ENCODE measurements at regions not wholly inside any gene's neighbourhood (a gene's known extent, or its start where the extent isn't known, plus 50 kb on each side); places are given as distances from the start of the nearest gene placed in this dataset.

DNA sequence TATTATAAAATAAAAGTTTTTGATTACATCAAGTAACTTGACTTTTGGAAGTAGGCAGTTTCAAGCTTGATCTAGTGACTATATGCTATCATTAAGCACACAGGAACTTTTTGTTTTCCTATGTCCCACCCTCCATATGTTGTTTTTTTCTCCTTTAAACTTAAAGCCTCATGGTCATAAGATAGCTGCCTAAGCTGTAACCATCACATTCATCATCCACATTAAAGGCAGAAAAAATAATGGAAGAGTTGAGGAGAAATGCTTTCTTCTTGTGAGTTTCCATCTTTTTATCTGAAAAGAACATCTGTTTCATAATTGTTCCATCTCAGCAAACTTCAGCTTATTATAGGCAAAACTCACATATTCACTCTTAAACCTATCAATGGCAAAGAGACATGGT lies 630.4 kb downstream of the STK39 start:
- H3K27me3 Mint-ChIP-seq (ENCODE audit: low read depth): no peaks in the 10 kb centered on the region
- CTCF ChIA-PET: no interaction called here
- no peak overlapping the region for H3K27ac Mint-ChIP-seq
- H3K9me3 Mint-ChIP-seq: no peaks in the 10 kb centered on the region
- H3K36me3 Mint-ChIP-seq (ENCODE audit: low read depth): no peaks in the 10 kb centered on the region
- no peak overlapping the region for H3K4me3 Mint-ChIP-seq
- intact Hi-C loops (cut with micrococcal nuclease): no loop called here
- no peak for DNase-seq
- no peaks in the 10 kb centered on the region for H3K4me1 Mint-ChIP-seq (ENCODE audit: low read depth)

DNA sequence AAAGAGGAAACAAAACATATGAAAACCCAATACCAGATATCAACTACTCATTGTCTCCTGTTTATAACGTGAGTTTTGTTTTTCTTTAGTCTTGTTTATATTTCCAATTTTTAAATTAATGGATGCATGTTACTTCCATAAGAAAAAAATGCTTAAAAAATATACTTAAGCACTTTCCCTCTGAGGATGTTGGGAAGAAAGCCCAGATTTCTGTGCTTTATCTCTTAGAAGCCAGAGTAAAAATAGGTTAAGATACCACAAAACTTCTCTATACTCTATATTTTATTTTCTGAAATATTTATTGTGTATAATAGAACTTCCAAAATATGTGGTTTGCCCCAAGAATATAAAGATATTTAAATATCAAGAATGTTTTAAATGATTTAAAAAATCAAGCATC lies 633.9 kb downstream of the STK39 start:
- intact Hi-C loops (cut with micrococcal nuclease): no loop called here
- CTCF ChIA-PET: no interaction called here
- DNase-seq: no peak
- H3K27me3 Mint-ChIP-seq (ENCODE audit: low read depth): no peaks in the 10 kb centered on the region
- H3K36me3 Mint-ChIP-seq (ENCODE audit: low read depth): no peaks in the 10 kb centered on the region
- no peaks in the 10 kb centered on the region for H3K4me1 Mint-ChIP-seq (ENCODE audit: low read depth)
- H3K9me3 Mint-ChIP-seq: no peaks in the 10 kb centered on the region
- H3K4me3 Mint-ChIP-seq: no peak overlapping the region
- H3K27ac Mint-ChIP-seq: no peak overlapping the region

DNA sequence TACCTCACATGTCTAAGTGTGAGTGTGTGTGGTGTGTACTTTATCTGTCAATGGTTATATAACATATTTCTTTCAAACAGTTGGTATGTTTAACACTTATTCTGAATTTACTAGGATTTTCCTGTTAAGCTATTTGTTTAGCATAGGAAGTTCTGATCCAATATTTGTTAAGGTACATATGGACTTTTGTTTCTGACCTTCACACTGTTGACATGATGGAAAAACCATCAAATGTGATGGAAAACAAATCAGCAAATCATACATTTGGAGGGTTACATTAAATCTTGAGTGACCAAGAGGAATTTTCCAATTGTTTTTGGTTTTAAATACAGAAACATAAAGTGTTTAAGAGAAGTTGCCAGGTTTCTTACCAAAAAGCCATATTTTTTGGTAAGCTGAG lies 638.9 kb downstream of the STK39 start:
- Mint-ChIP-seq H3K4me1 (ENCODE audit: low read depth) (no peaks in the 10 kb centered on the region), H3K9me3 (no peaks in the 10 kb centered on the region), H3K27me3 (ENCODE audit: low read depth) (no peaks in the 10 kb centered on the region), H3K27ac (no peak overlapping the region), H3K36me3 (ENCODE audit: low read depth) (no peaks in the 10 kb centered on the region), H3K4me3 (no peak overlapping the region)
- CTCF ChIA-PET: no interaction called here
- no peak for DNase-seq
- intact Hi-C loops (cut with micrococcal nuclease): no loop called here

DNA sequence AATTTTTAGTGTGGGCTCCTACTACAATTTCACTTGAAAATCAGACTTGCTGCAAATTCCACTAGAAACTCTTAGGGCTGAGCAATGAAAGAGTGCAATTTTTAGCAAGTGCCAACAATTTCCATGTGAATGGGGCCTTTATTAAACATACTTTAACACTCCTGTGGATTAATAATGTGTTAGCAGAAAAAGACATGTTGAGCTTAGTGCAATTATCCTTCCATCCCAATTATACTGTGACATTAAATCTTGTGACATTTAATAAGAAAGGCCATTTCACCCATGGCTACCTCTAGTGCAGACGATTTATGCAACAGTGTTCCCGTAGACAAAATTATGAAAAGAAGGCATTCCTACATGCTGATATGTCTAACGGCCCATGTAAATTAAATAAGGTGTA lies 639.7 kb downstream of the STK39 start:
- CTCF ChIA-PET: no interaction called here
- no peaks in the 10 kb centered on the region for H3K36me3 Mint-ChIP-seq (ENCODE audit: low read depth)
- no peak overlapping the region for H3K27ac Mint-ChIP-seq
- H3K4me1 Mint-ChIP-seq (ENCODE audit: low read depth): no peaks in the 10 kb centered on the region
- DNase-seq: no peak
- no peaks in the 10 kb centered on the region for H3K9me3 Mint-ChIP-seq
- H3K27me3 Mint-ChIP-seq (ENCODE audit: low read depth): no peaks in the 10 kb centered on the region
- no peak overlapping the region for H3K4me3 Mint-ChIP-seq
- intact Hi-C loops (cut with micrococcal nuclease): no loop called here

DNA sequence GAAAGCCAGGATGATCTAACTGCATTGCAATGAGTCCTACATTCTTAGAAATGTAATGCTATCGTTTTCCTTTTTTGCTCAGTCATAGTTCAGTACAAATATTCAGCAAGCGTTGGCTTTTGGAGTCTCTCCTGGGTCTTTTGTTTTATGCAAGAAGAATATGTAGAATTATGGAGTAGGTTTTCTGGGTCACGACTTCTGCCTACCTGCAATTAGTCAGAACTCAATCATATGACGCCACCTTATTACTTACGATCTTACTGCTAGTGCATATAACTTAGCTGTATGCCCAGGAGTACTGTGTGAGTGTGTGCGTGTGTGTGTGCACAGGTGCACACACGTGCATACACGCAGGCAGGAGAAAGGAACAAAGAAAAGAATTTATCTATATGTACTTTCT lies 640.2 kb downstream of the STK39 start:
- Mint-ChIP-seq H3K36me3 (ENCODE audit: low read depth) (no peaks in the 10 kb centered on the region), H3K4me1 (ENCODE audit: low read depth) (no peaks in the 10 kb centered on the region), H3K9me3 (no peaks in the 10 kb centered on the region), H3K4me3 (no peak overlapping the region), H3K27me3 (ENCODE audit: low read depth) (no peaks in the 10 kb centered on the region), H3K27ac (no peak overlapping the region)
- no peak for DNase-seq
- CTCF ChIA-PET: interaction anchor here (0.6 kb wide), 1 partner anchor 511 kb away, joined by 3 read pairs; no protein-coding TSS in a partner anchor
- intact Hi-C loops (cut with micrococcal nuclease): no loop called here

DNA sequence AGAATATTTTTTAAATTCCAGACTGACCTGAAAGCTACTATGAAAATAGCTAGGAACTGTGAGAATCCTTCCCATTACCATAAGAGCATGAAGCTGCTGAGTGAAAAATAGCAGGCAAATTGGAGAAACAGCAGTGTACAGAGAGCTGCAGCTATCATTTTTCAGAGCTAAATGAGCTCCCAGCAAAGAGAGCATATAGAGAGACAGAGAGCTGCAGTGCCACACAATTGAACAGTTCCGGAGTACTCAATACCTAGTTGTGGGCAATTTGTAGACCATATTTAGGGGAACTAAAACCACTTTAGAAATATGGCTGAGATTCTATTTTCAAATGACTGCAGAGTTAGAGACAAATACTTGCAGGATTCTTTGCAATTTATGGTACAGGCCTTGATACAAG lies 645.3 kb downstream of the STK39 start:
- DNase-seq: no peak
- no peak overlapping the region for H3K27ac Mint-ChIP-seq
- no peak overlapping the region for H3K4me3 Mint-ChIP-seq
- no peaks in the 10 kb centered on the region for H3K27me3 Mint-ChIP-seq (ENCODE audit: low read depth)
- no peaks in the 10 kb centered on the region for H3K9me3 Mint-ChIP-seq
- intact Hi-C loops (cut with micrococcal nuclease): no loop called here
- CTCF ChIA-PET: no interaction called here
- H3K36me3 Mint-ChIP-seq (ENCODE audit: low read depth): no peaks in the 10 kb centered on the region
- H3K4me1 Mint-ChIP-seq (ENCODE audit: low read depth): no peaks in the 10 kb centered on the region

DNA sequence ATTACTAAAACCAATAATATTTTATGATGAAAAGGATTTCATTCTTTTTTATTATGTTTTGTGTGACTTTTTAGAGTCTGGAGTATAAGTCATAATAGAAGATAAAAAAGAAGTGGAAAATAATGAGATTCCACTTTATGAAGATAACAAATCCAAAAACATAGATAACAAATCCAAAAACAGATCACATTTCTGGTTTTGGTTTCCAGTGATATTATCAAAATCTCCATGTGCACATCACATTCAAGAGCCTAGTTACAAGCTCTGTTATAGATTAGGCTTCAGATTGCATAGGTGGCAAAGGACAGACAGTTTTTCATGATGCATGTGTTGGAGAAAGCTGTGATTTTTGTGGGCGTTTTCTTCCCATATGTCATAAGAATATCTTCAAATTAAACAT lies 648.2 kb downstream of the STK39 start:
- H3K4me3 Mint-ChIP-seq: no peak overlapping the region
- no peaks in the 10 kb centered on the region for H3K9me3 Mint-ChIP-seq
- CTCF ChIA-PET: no interaction called here
- H3K27ac Mint-ChIP-seq: no peak overlapping the region
- no peaks in the 10 kb centered on the region for H3K36me3 Mint-ChIP-seq (ENCODE audit: low read depth)
- H3K4me1 Mint-ChIP-seq (ENCODE audit: low read depth): no peaks in the 10 kb centered on the region
- DNase-seq: no peak
- intact Hi-C loops (cut with micrococcal nuclease): no loop called here
- no peaks in the 10 kb centered on the region for H3K27me3 Mint-ChIP-seq (ENCODE audit: low read depth)

DNA sequence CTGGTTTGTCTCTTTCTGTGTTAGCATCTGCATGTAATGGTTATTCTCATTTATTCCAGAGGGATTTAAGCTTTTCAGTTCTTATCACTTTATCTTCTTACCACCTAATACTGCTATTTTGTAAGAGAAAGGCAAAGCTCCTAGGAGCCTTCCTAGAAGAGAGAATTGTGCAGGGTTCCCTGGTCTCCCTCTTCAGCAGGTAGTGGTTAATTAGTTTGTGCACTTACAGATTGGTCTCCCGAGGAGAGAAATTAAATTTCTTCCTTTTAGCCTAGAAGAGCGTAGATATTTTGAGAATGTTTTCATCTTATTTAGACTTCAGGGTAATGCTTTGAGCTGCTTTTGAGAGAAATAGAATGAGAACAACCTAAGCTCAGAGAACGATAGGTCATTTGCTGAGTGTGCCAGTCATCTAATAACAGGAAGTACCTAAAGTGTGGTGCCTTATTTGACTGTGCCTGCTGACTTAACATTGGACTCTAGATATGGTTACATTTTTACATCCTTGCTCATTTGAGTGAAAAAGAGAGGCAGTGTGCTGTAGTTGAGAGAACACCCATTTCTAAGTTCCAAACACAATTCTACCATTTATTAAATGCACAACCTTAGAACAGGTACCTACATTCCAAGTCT lies 651.4 kb downstream of the STK39 start:
- Mint-ChIP-seq H3K4me3 (no peak overlapping the region), H3K9me3 (no peaks in the 10 kb centered on the region), H3K27me3 (ENCODE audit: low read depth) (no peaks in the 10 kb centered on the region), H3K4me1 (ENCODE audit: low read depth) (no peaks in the 10 kb centered on the region), H3K27ac (no peak overlapping the region), H3K36me3 (ENCODE audit: low read depth) (no peaks in the 10 kb centered on the region)
- no peak for DNase-seq
- CTCF ChIA-PET: interaction anchor here (0.5 kb wide), 1 partner anchor 1969 kb away, joined by 3 read pairs; no protein-coding TSS in a partner anchor
- intact Hi-C loops (cut with micrococcal nuclease): no loop called here

DNA sequence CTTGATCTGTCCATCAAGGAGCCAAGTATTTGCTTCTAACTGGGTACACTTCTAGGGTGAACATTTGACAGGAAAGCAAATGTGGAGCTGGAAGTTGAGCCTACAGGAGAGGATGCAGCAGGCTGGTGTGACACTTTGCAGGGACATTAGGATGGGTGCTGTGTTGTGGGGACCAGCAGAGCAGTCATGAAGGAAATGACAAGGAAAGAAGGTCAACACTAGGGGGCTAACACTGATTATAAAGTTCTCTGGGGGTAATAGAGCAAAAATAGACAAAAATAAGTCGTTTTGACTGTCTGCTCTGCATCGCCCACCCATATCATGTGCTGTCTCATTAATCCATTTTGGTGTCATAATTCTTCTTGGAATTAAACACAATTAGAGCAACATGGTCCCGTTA lies 652.4 kb downstream of the STK39 start:
- intact Hi-C loops (cut with micrococcal nuclease): no loop called here
- H3K4me1 Mint-ChIP-seq (ENCODE audit: low read depth): no peaks in the 10 kb centered on the region
- H3K4me3 Mint-ChIP-seq: no peak overlapping the region
- H3K27me3 Mint-ChIP-seq (ENCODE audit: low read depth): no peaks in the 10 kb centered on the region
- CTCF ChIA-PET: interaction anchor here (0.6 to 0.9 kb wide), 2 partner anchors 524 to 1707 kb away, joined by 3 read pairs; no protein-coding TSS in a partner anchor
- no peak overlapping the region for H3K27ac Mint-ChIP-seq
- H3K36me3 Mint-ChIP-seq (ENCODE audit: low read depth): no peaks in the 10 kb centered on the region
- no peak for DNase-seq
- no peaks in the 10 kb centered on the region for H3K9me3 Mint-ChIP-seq

DNA sequence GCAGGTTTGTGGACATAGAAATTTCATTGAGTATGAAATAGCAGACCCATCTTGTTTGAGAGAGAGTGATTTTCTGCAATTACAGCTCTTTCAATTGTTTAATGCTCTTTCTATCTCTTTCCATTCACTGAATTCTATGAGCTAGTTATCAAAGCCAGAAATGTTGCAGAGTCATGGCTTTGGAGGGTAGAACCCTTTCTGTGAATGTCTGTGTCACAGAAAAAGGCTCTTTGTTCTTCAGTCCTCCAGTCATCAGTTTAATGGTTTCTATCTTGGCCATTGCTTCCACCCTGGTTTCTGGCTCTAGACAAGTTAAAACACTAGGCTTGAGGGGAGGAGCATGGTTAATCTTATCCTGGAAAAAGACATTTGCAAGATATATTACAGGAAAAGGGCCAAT lies 655.0 kb downstream of the STK39 start:
- no peaks in the 10 kb centered on the region for H3K4me1 Mint-ChIP-seq (ENCODE audit: low read depth)
- intact Hi-C loops (cut with micrococcal nuclease): no loop called here
- H3K36me3 Mint-ChIP-seq (ENCODE audit: low read depth): no peaks in the 10 kb centered on the region
- H3K27ac Mint-ChIP-seq: no peak overlapping the region
- DNase-seq: no peak
- CTCF ChIA-PET: no interaction called here
- H3K4me3 Mint-ChIP-seq: no peak overlapping the region
- H3K9me3 Mint-ChIP-seq: no peaks in the 10 kb centered on the region
- H3K27me3 Mint-ChIP-seq (ENCODE audit: low read depth): no peaks in the 10 kb centered on the region

DNA sequence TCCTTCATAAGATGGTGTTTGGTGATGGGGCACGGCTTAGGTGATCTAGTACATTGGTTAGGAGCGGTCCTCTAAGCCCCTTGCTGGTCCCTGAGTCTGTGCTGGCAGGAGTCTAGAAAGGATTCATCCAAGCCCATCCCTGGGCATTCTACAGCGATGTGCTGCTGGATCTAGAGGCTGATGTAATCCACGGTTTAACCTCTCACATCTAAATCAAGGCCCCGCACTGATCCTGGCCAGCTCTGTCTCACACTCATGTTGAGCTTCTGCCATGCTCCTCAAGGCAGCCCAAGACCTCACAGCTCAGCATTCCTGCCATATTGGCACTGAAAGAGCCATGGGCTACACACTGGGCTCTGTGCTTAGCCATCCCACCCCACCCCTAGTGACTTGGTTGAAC lies 664.8 kb downstream of the STK39 start:
- intact Hi-C loops (cut with micrococcal nuclease): no loop called here
- H3K9me3 Mint-ChIP-seq: no peaks in the 10 kb centered on the region
- H3K27ac Mint-ChIP-seq: no peak overlapping the region
- H3K4me1 Mint-ChIP-seq (ENCODE audit: low read depth): no peaks in the 10 kb centered on the region
- H3K4me3 Mint-ChIP-seq: no peak overlapping the region
- H3K27me3 Mint-ChIP-seq (ENCODE audit: low read depth): no peaks in the 10 kb centered on the region
- no peak for DNase-seq
- CTCF ChIA-PET: no interaction called here
- no peaks in the 10 kb centered on the region for H3K36me3 Mint-ChIP-seq (ENCODE audit: low read depth)

DNA sequence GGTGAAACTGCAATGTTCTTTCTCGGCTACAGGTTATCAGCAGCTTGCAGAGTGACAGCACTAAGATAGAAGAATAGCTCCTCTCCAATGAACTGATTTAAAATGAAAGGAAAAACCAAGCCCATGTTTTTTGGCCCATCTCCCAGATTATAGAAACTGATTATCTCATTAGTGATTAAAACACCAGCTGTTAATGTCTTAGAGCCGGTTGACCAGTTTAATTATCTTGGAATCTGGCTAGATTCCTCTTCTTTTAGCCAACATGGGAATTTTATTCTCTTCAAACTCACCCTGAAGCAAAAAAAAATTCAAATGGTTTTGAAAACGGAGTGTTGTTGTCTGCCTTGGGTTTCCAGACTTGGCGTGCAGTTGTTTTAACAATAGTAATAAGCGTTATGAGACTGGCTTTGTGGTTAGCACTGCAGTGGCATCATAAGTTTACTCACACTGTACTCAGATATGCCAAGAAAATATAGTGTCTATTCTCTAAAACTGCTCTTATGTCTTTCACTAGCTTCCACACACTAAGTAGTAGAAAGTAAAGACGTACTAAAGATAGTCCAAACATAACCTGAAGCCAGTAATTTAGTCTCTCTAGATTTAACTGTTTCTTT lies 665.3 kb downstream of the STK39 start:
- H3K4me1 Mint-ChIP-seq (ENCODE audit: low read depth): no peaks in the 10 kb centered on the region
- no peak for DNase-seq

DNA sequence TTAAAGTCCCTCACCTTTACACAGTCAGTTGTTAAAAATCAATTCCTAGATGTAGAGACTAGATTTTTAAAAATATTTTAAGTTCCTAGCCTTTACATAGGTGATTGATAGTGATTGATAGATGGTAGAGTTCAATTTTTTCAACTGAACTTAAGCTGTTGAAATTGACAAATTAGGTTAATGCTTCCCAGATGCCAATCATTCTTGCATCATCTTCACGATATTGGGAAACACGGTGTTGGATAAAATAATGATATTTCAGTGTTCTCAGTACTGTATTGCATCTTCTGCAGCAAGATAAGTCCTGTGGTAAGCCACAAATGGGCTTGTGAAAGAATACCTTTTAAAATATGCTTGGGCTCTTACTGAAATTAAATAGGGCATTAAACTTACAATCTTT lies 667.6 kb downstream of the STK39 start:
- Mint-ChIP-seq H3K27me3 (ENCODE audit: low read depth) (no peaks in the 10 kb centered on the region), H3K27ac (no peak overlapping the region), H3K4me3 (no peak overlapping the region), H3K4me1 (ENCODE audit: low read depth) (no peaks in the 10 kb centered on the region), H3K36me3 (ENCODE audit: low read depth) (no peaks in the 10 kb centered on the region), H3K9me3 (no peaks in the 10 kb centered on the region)
- CTCF ChIA-PET: no interaction called here
- no peak for DNase-seq
- intact Hi-C loops (cut with micrococcal nuclease): no loop called here

More for the DNA sequence above, 665.3 kb downstream of the STK39 start:
- no peak overlapping the region for H3K4me3 Mint-ChIP-seq
- intact Hi-C loops (cut with micrococcal nuclease): no loop called here
- no peaks in the 10 kb centered on the region for H3K36me3 Mint-ChIP-seq (ENCODE audit: low read depth)
- no peaks in the 10 kb centered on the region for H3K9me3 Mint-ChIP-seq
- no peak overlapping the region for H3K27ac Mint-ChIP-seq
- no peaks in the 10 kb centered on the region for H3K27me3 Mint-ChIP-seq (ENCODE audit: low read depth)
- CTCF ChIA-PET: no interaction called here

Data from activated naive CD4-positive, alpha-beta T cell treated with anti-CD3 and anti-CD28 coated beads for 36 hours (primary cell).